Heart left ventricle (tissue), 16 donors: ENCODE measurements at regions not wholly inside any gene's neighbourhood (a gene's known extent, or its start where the extent isn't known, plus 50 kb on each side); places are given as distances from the start of the nearest gene placed in this dataset.
A peak's percentile ranks its signal among the peaks of the same experiment; 100 is the strongest.

ENCODE experiments used
- ATAC-seq, 4 donors: fragments of 200-7000 bp; cut with Tn5 transposase; one replicate each; pipeline ENCODE4 v1.9.1; 2020 to 2022; ENCODE audit warnings: moderate library complexity in 4 of 4, mild to moderate bottlenecking in 3 of 4, moderate number of reproducible peaks in 1 of 4
- DNase-seq, 5 donors: peaks; one replicate each; pipeline ENCODE4 v3.0.0-alpha.2; 2020
- H3K27ac ChIP-seq, 12 donors: fragments of 200-600 bp; sonication (generic) in 4 of 12; one replicate each; pipeline versions ENCODE4 v1.5.0 to v1.8.0; 2016 to 2022; ENCODE audit warnings: mild to moderate bottlenecking in 2 of 12
- H3K27me3 ChIP-seq, 9 donors: fragments of 200-600 bp; sonication (generic) in 2 of 9; one replicate each; pipeline versions ENCODE4 v1.5.1 to v1.8.0; 2016 to 2022; ENCODE audit warnings: mild to moderate bottlenecking in 3 of 9
- H3K36me3 ChIP-seq, 9 donors: fragments of 200-600 bp; sonication (generic) in 2 of 9; one replicate each; pipeline versions ENCODE4 v1.5.0 to v1.8.0; 2018 to 2022; ENCODE audit warnings: mild to moderate bottlenecking in 2 of 9
- H3K4me1 ChIP-seq, 12 donors: fragments of 200-600 bp; sonication (generic) in 4 of 12; one replicate each; pipeline versions ENCODE4 v1.5.0 to v1.8.0; 2016 to 2022; ENCODE audit warnings: mild to moderate bottlenecking in 3 of 12
- H3K4me3 ChIP-seq, 12 donors: fragments of 200-600 bp; sonication (generic) in 4 of 12; one replicate each; pipeline versions ENCODE4 v1.5.0 to v1.8.0; 2017 to 2022; ENCODE audit warnings: mild to moderate bottlenecking in 9 of 12, moderate library complexity in 4 of 12
- H3K9me3 ChIP-seq, 12 donors: fragments of 200-600 bp; sonication (generic) in 4 of 12; one replicate each; pipeline versions ENCODE4 v1.5.0 to v1.8.0; 2016 to 2022; ENCODE audit warnings: mild to moderate bottlenecking in 1 of 12
- POLR2A ChIP-seq, 2 donors: fragments of 450-650 bp; IDR thresholded peaks; one replicate each; pipeline ENCODE4 v1.6.1; 2017; ENCODE audit warnings: antibody characterized with exemption in 2 of 2, mild to moderate bottlenecking in 2 of 2, moderate library complexity in 2 of 2
- WGBS, 4 donors: extraction: QIAGEN DNeasy Blood & Tissue Kit in 2 of 4; methylation state at CpG; one replicate each; pipeline versions ENCODE4 v1.1.5 to v1.1.7; 2013 to 2018; 5-methylcytosine and 5-hydroxymethylcytosine counted together
- intact Hi-C, 10 donors: fragments of 100-400 bp; cut with DNase I; formaldehyde crosslinking; loops; one replicate each; pipeline versions ENCODE4 v1.11.1 to v1.14.2; 2022
- TF ChIP-seq, protein P1 (sequence below), 12 donors: fragments of 200-600 bp; sonication (generic) in 4 of 12; IDR thresholded peaks; one replicate each; pipeline versions ENCODE4 v1.5.0 to v1.8.0; 2018 to 2022; ENCODE audit warnings: antibody characterized with exemption in 12 of 12, mild to moderate bottlenecking in 5 of 12
- donor health status: ischemic (EF 13 %, LVEDD 7.1; RV severe dilation, severe dysfunction).
- donor health status: healthy with polysubstance abuse.
- donor health status: DM: no; HTN: yes; CAD: no.
- donor health status: DM: no; HTN: no; CAD: no.
- donor health status: ischemic (EF 25% LVEDD 6.9; RV normal size, moderate dysfunction).
- donor health status: ischemic (EF 25% LVEDD 5.7; RV mildly dilated, moderate dysfunction).
- donor health status: healthy.
- donor health status: DM: yes; HTN: yes; CAD: no.
- donor health status: ischemic (EF 35%, LVEDD 5.7; RV mildly dilated, moderate dysfunction).
- donor health status: nonischemic (EF 11% LVEDD 7.7; RV severe dilation, severe dysfunction).
- donor health status: DM: yes; HTN: yes; CAD: no.
- donor health status: PGD.
- donor health status: ischemic (EF 29% LVEDD 5.4; RV normal size, mild dysfunction).
- donor health status: nonischemic (EF 23%, LVEDD 6.1; RV moderate dilation, normal function).

DNA sequence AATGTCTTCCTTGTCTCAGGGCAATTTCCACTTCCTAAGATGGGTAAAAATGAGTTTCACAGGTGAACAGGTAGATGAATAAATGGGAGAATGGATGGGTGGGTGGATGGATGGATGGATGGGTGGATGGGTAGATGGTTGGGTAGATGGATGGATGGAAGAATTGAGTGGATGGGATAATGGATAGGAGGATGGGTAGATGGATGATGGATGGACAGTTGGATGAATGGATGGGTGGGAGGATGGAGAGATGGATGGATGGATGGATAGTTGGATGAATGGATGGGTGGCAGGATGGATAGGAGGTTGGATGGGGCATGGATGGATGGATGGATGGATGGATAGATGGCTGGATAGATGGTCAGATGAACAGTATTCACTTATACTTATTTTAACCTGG is 90.9 kb downstream of the LRRC30 start:
- Histone ChIP-seq H3K27me3 (no peaks in the 10 kb centered on the region), H3K9me3 (no peaks in the 10 kb centered on the region), H3K4me3 (no peak overlapping the region), H3K36me3 (no peaks in the 10 kb centered on the region), H3K4me1 (peaks cover 0 to 28% (median 8%) of the 10 kb centered on the region in 12 donors), H3K27ac (no peak overlapping the region)
- TF ChIP-seq, protein P1, sequence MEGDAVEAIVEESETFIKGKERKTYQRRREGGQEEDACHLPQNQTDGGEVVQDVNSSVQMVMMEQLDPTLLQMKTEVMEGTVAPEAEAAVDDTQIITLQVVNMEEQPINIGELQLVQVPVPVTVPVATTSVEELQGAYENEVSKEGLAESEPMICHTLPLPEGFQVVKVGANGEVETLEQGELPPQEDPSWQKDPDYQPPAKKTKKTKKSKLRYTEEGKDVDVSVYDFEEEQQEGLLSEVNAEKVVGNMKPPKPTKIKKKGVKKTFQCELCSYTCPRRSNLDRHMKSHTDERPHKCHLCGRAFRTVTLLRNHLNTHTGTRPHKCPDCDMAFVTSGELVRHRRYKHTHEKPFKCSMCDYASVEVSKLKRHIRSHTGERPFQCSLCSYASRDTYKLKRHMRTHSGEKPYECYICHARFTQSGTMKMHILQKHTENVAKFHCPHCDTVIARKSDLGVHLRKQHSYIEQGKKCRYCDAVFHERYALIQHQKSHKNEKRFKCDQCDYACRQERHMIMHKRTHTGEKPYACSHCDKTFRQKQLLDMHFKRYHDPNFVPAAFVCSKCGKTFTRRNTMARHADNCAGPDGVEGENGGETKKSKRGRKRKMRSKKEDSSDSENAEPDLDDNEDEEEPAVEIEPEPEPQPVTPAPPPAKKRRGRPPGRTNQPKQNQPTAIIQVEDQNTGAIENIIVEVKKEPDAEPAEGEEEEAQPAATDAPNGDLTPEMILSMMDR (IDR thresholded peaks at IDR 0.05): no peak
- TF ChIP-seq POLR2A (IDR thresholded peaks at IDR 0.05): no peak
- ATAC-seq: no peak
- intact Hi-C loops: no loop called here
- no peak for DNase-seq

DNA sequence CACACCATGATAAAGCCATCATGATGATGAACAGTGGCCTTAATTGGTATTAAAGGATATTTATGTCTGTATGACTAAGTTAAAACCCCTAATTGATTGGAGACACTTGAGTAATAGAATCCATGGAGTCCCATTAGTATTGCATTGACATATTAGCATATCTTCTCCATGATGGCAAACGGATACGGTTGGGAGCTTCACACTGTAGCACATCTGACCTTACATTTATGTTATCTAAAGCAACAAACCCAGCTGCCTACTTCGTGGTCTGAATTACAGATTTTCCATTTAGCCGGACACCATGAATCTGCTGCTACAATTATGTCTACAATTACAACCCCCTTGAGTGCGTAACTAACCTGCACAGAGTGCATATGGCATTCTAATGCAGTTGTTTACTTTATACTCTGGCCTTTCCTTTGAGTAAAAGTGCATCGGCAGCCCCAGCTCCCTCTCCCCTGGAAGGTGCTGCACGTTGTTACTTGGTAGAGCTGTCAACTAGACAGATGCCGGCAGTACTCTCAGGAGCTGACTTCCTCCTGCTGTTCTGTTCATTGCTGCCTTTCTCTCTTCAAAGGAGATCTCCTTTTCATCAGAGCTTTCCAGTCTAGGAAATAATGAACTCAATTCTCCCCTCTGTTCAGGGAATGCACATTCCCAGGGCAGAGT is 92.1 kb downstream of the LRRC30 start:
- H3K36me3 ChIP-seq: no peaks in the 10 kb centered on the region
- H3K4me3 ChIP-seq: no peak overlapping the region
- intact Hi-C loops: no loop called here
- no peaks in the 10 kb centered on the region for H3K27me3 ChIP-seq
- DNase-seq (no peak), ATAC-seq (no peak)
- H3K9me3 ChIP-seq: no peaks in the 10 kb centered on the region
- peak overlapping the region in 3 of 12 donors; percentile 37 to 48 (median 40) for H3K27ac ChIP-seq
- 52 to 63% (median 52%) methylated on average over 8 of the region's 8 CpGs for WGBS, 4 donors
- peaks cover 0 to 28% (median 8%) of the 10 kb centered on the region in 12 donors for H3K4me1 ChIP-seq
- TF ChIP-seq, protein P1 (IDR thresholded peaks at IDR 0.05): no peak
- TF ChIP-seq POLR2A (IDR thresholded peaks at IDR 0.05): no peak

DNA sequence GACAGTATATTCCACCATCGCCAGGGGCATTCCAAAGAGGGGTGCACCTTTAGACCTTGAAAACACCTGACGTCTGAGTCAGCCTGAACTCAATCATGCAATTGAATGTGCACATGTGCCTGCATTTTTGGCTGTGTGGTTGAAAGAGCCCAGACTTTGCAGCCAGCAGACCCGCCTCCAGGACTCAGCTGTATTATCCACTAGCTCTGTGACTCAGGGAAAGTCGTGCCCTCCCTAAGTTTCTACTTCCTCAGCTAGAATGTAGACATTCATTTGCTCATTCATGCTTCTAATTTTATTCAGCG is 94.2 kb downstream of the LRRC30 start:
- 64 to 76% (median 69%) methylated on average over 5 of the region's 5 CpGs for WGBS, 4 donors
- Histone ChIP-seq H3K9me3 (no peaks in the 10 kb centered on the region), H3K36me3 (no peaks in the 10 kb centered on the region), H3K27ac (peak overlapping the region in 9 of 12 donors; percentile 6 to 71 (median 57)), H3K4me1 (peaks cover 0 to 28% (median 8%) of the 10 kb centered on the region in 12 donors), H3K27me3 (no peaks in the 10 kb centered on the region), H3K4me3 (no peak overlapping the region)
- intact Hi-C loops: loop anchor here in 2 of 10 donors (2.0 kb wide), 1 partner anchor 42 kb away; no protein-coding TSS in a partner anchor
- ATAC-seq (peak in 2 of 4 donors; percentile 26 to 38), DNase-seq (no peak)
- no peak for TF ChIP-seq POLR2A (IDR thresholded peaks at IDR 0.05)
- TF ChIP-seq, protein P1 (IDR thresholded peaks at IDR 0.05): no peak

DNA sequence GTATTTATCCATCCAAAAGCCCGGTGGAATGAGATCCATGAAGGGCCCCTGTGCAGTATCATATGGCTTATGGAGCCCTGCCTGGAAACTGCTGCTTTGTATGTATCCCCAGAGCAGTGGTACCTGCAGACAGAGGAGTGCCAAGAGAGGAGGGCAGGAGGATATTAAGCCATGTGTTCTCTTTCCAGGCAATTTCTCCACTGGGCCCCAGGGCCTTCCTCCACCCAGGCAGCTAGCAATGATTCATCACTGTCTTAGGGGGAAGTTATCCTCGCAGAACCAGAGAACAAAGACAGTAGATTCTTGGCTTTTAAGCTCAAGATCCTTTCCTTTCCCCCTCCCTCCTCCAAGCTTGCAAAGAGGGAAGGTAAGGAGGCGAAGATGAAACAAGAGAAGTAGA is 98.1 kb downstream of the LRRC30 start:
- TF ChIP-seq POLR2A (IDR thresholded peaks at IDR 0.05): no peak
- TF ChIP-seq, protein P1 (IDR thresholded peaks at IDR 0.05): no peak
- 43 to 61% (median 53%) methylated on average over 3 of the region's 3 CpGs for WGBS, 4 donors
- Histone ChIP-seq H3K36me3 (no peaks in the 10 kb centered on the region), H3K27me3 (no peaks in the 10 kb centered on the region), H3K4me1 (peaks cover 0 to 15% (median 6%) of the 10 kb centered on the region in 12 donors), H3K4me3 (no peak overlapping the region), H3K27ac (no peak overlapping the region), H3K9me3 (no peaks in the 10 kb centered on the region)
- DNase-seq (no peak), ATAC-seq (no peak)
- intact Hi-C loops: no loop called here
